Forelimb muscle (tissue), 1 donor: ENCODE measurements at regions not wholly inside any gene's neighbourhood (a gene's known extent, or its start where the extent isn't known, plus 50 kb on each side); places are given as distances from the start of the nearest gene placed in this dataset.
"Not testable (repeated sequence)": the region's sequence is repeated elsewhere in the genome, so short reads cannot be mapped to it uniquely, and the experiment has no call there.

ENCODE experiments used
- DNase-seq: peaks from one replicate; pipeline ENCODE4 v3.0.0-alpha.2; 2013; ENCODE audit warnings: low read depth

DNA sequence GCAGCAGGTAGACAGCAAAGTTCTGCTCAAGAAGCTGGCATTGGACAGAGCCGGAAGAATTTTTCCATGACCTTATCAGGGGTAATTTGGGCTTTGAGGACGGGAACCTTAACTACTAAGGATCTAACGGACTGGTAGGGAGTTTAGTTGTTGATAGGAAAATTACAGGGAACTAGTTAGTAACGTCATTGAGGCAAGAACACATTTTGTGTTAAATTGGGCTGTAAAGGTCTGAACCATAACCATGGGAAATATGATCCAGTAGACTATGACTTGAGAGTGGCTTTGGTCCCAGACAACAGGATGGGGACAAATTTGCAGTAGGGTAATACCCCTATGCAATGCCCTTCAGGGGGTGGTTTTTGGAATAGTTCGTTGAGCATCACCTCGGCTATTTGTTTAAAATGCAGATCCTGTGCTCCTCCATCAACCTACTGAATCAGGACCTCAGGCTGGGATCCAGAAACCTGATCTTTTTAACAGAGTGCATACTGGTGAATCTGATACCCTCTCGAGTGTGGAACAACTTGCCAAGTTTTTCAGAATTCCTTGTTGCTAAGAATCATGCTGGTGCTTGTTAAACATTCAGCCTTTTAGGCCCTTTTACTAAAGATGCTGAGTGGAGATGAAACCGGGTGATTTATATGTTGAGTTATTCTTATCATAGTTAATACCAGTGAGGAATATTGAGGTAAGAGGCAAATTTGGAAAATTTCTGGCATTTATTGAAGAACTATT, 255.1 kb downstream of the MAP2K6 start:
- no peak for DNase-seq

DNA sequence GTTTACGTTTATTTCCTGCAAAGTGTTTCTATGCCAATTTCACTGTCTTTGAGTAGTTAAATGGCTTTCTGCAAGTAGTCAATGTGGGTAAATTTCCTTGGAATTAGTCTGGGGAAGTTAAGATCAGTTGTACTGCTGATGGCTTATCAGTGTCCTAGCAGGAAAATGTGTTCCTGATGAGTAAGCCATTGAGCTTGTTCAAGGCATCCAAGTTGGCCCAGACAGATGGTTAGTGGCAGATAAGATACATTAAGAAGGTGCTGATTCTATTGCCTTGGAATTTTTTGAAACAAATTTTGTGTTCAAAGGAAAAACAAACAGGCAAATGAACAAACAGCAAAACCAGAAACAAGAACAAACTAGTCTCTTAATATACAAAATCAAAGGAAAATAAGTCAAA, 258.4 kb downstream of the MAP2K6 start:
- no peak for DNase-seq

DNA sequence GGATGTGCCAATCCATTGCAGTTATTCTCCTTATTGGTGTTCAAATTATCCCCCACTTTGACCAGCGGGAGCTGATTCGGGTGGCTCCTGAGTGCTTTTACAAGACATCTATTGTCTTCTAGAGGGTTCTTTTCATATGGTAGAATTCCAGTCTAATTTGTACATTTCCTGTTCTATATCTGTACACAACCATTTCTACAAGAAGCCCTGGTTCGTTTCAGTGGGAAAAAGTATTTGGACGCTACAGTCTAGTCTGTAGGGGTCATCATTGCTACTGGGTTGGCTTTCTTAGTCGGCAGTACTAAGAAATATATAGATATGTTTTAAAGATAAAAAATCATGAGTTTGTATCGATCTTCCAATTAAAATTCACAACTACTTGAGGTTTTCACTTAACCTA, 262.6 kb downstream of the MAP2K6 start:
- DNase-seq: no peak

DNA sequence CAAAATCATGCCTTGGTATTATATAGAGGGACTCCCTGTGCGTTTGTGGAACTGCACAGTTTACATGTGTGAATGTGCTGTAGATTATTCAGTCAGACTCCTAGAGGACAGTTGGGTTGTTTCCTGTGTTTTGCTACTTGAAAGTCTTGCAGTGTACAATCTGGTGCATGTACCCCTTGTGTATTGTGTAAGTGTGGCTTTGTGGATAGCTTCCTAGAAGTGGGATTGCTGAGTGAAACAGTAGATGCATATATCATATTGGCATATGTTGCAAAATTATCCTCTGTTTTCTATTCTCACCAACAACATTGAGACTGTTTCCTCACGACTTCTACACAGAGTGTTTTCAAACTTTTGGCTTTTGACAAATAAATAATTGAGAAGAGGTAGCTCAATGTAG, 263.7 kb downstream of the MAP2K6 start:
- no peak for DNase-seq

DNA sequence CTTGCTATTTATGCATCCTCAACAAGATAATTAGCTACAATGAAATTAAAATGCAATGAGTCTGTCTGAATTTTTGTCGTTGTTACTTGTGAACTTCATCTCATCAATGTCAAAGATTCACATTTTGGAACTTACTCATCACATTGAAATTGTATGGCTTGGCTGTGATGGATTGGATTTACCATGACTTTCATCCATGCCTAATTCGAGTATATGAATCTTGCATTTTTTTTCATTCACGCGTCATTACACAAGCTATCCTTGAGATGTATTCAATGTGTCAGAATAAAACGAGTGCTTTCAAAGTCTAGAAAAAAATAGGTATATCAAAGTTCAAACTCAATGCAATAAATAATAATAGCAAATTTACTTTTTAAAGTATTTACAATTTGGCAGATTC, 265.3 kb downstream of the MAP2K6 start:
- no peak for DNase-seq

DNA sequence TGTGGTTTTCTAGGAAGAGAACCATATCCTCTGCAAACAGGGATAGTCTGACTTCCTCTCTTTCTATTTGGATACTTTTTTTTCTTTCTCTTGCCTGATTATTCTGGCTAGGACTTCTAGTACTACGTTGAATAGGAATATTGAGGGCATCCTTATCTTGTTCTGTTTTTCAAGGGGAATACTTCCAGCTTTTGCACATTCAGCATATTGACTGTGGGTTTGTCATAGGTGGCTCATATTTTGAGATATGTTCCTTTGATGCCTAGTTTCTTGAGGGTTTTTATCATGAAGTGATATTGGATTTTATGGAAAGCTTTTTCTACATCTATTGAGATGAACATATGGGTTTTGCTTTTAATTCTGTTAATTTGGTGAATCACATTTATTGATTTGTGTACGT, 269.8 kb downstream of the MAP2K6 start:
- no peak for DNase-seq

DNA sequence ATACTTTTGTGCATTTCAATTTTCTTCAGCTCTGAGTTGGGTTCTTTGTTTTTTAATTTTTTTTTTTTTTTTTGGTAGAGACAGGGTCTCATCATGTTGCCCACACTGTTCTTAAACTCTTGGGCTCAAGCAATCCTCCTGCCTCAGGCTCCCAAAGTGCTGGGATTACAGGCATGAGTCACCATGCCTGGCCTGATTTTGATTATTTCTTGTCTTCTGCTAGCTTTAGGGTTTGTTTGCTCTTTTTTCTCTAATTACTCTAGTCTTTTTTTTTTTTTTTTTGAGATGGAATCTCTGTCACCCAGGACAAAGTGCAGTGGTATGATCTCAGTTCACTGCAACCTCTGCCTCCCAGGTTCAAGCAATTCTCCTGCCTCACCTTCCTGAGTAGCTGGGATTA, 270.7 kb downstream of the MAP2K6 start:
- DNase-seq: not testable (repeated sequence)

DNA sequence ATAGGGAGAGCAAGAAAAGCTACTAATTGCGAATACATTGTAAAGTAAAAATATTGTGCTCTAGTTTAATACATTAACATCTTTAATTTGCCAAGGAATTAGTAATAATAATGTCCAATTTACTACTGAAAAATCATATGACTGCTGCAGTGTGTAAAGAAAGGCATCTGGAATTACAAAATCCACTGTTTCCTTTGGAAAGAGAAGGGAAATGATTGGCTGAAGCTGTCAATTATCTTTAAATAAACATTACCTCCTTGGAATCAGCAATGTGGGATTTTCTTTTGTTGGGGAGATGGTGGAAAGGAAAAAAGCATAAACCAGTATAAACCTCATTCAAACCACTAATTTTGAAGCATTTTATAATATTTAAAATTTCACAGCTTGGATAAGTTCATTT, 276.0 kb downstream of the MAP2K6 start:
- DNase-seq: no peak

DNA sequence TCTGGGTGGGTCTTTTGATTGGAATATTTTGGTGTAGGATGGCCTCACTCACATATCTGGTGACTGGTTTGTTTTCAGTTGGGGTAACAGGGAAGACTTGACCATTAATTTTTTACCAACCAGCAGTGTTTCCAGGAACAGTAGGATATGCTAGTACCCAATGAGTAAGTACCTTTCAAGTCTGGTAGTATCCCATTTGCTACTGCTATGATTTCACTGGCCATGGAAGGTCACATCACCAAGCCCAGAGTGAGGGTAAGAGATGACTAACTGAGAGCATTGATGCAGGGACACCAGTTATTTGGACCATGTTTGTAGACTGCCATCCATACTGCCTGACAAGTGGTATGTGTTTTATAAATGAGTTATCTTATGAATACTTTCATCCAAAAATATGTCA, 277.7 kb downstream of the MAP2K6 start:
- no peak for DNase-seq

DNA sequence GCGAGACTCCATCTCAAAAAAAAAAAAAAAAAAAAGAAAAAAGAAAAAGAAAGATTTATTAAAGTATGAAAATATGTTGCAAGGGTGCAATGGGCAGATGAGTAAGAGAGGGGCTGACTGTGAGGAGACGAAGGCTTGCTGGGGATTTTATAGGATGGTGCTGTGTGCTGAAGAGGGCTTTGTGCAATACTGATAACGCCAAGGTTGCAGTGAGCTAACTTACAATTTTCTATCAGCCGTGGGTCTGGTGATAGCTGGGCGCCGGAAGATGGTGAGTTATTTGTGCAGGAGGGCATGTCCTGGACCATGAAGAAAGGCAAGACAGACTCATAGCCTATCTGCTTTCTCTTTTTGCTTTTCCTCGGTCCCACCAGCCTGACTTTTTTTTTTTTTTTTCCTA, 281.1 kb downstream of the MAP2K6 start:
- no peak for DNase-seq

DNA sequence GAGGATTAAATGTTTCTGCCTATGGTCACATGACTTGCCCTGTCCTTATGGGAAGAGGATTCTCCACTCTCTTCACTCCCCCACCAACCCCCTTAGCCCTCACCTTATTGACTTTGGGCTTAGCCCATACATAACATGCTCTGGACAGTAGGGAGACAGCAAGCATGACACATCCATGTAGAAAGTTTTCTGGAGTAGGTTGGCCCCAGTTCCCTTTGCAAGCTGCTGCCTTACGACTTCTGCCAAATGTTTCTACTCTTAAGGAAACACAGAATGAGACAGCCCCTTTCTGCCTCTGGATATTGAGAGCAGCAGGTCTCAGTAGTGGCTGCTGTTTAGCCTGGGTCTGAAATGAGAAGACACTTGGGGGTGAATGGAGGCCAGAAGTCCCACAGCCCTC, 282.2 kb downstream of the MAP2K6 start:
- DNase-seq: no peak

DNA sequence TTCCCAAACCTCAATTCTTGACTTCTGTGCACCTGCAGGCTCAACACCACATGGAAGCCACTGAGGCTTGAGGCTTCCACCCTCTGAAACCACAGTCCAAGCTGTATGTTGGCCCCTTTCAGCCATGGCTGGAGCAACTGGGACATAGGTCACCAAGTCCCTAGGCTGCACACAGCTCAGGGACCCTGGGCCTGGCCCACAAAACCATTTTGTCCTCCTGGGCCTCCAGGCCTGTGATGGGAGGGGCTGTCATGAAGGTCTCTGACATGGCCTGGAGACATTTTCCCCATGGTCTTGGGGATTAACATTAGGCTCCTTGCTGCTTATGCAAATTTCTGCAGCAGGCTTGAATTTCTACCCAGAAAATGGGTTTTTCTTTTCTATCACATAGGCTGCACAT, 283.9 kb downstream of the MAP2K6 start:
- not testable (repeated sequence) for DNase-seq

DNA sequence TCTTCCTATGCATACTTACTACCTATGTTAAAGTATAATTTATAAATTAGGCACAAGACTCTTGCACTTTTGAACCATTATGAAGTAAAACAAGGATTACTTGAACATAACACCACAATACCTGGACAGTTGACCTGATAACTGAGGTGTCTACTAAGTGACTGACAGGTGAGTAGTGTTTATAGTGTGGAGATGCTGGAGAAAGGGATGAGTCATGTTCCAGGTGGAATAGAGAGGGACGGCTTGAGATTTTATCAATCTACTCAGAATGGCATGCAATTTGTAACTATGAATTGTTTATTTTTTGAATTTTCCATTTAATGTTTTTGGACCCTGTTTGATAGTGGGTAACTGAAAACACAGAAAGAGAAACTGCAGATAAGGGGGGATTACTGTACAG, 287.6 kb downstream of the MAP2K6 start:
- DNase-seq: no peak

DNA sequence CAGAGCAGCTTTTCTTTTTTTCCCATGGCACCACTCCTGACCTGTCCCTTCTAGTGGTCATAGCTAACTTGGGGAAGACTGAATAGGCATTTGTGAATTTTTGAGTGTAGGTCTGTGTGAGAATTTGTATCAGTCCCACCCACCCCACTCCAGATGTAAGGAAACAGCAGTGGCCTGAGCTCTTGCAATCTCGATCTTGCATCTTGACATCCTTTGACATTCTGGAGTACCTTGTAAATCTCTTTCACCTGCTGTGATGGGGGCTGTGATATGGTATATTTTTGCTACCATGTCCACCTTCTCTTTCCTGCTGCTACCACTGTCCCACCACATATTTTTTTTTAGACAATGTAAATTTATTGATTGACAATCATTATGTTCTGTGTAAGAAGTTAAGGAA, 289.3 kb downstream of the MAP2K6 start:
- DNase-seq: no peak

DNA sequence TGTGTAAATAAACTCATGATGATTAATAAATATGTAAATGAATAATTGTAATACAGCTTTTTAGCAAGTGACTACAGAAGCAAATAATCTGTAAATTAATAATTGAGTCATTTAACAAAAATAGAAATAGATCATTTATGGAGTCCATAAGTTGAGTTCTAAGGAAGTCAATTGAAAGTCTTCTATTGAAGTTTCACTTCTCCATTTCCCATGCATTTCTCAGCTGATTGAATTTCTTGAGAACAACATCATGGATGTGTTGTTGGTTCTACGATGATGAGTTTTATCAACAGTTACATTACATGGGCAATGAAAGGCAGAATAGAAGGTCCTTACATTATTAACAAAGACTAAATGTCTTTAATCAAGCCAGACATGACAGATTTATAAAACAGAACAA, 290.4 kb downstream of the MAP2K6 start:
- no peak for DNase-seq

DNA sequence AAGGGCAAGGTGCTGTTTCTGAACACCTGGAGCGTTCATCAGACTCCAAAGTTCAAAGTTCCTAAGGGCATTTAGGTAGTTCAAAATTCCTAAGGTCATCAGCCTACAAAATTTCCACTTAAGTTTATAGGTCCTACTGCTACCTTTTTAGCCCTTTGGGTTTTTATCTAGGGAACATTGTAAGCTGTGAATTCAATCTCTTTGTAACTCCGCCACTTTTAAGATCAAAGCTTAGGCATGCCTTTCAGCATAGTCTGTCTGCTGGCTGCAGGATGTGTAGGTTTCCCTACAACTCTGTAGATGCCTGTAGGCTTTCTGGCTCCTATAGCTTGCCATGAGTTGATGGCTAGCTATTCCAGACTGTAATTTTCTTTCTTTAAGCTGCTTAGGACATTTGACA, 291.6 kb downstream of the MAP2K6 start:
- DNase-seq: no peak

DNA sequence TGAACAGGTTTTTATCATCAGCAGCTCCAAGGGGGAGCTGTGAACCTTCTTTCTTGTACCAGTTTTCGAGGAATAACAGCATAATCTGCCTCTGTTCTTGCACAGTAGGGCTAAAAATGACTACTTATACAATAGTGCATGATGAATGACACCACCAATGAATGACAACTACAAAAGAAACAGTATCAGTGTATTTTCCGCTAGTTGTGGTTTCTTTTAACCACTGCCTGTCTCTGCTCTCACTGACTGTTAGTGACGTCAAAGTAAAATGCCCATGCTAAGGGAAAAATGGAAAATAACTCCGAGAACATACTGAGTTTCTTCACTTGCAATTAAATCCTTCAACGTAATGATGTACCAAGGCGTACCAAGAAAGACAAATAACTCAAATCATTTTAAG, 294.9 kb downstream of the MAP2K6 start:
- DNase-seq: no peak

DNA sequence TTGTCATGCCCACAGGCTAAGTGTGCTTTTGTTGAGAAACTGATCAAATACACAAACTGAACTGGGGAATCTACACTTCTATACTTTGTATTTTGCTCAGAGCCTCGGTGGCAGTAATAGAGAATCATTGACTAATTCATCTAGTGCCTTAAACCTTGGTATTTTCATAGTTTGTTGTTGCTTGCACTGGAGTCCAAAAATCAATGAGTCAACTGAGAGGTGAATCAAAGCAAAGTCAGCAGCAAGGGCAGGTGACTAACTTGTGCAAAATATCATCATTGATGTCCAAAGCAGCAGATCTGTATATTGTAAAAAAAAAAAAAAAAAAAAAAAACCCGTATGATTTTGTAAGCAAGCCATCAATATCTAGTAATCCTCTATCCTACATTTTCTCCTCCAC, 296.4 kb downstream of the MAP2K6 start:
- no peak for DNase-seq

DNA sequence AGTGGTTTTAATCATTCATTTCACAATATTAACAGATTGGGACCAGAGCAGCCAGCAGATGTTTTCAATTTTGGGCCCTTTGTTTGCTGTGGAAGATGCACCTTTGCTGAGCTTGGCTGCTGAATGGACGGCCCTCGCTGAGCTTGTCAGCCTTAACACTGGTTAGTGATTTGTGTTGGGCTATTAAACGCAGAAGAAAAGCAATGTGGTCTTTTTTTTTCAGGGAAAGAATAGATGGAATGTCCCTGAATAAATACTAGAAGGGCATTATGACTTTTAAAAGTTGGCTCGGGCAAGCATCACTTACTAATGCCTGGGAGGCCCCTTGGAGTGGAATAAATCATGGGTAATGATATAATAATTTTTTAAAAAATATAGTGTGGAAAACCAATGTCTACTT, 297.0 kb downstream of the MAP2K6 start:
- DNase-seq: no peak

DNA sequence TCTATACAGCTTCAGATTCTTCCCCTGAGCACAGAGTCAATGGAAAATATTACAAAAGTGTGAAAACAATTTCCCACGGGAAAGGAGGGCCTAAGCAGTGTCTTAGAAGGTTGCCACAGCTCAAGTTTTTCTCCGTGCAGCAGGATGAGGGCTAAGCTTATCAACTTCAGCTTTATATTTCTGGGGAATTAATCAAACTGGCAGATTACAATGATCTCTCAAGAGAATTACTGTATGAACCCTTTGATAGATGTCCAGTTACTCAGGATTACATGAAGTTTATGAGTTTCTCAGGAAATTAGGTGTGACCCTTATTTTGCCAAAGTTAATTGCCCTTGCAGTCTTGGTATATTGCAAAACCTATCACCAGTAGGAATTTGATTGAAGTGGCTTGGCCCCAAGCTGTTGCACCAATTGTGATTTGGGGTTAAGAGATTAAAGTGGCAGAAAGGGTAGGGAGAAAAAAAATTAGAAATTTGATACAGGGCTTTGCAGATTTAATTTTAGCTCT, 298.4 kb downstream of the MAP2K6 start:
- no peak for DNase-seq

DNA sequence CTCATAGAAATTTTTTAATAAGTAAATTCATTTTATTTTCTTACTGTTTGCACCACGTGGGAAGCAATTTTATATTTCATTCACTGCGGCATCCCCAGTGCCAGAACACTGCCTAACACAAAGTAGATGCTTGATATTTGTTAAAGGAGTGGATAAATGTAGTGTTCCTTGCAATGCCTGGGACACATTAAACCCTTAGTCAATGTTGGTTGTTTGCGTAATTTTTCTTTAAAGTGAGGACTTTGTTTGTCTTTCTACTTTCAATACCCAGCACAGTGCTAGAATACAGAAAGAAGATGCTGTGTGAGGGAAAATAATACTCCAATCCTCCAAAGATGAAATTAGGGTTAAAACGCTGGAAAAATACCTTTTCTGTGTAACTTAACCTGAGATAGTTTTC, 299.3 kb downstream of the MAP2K6 start:
- no peak for DNase-seq

DNA sequence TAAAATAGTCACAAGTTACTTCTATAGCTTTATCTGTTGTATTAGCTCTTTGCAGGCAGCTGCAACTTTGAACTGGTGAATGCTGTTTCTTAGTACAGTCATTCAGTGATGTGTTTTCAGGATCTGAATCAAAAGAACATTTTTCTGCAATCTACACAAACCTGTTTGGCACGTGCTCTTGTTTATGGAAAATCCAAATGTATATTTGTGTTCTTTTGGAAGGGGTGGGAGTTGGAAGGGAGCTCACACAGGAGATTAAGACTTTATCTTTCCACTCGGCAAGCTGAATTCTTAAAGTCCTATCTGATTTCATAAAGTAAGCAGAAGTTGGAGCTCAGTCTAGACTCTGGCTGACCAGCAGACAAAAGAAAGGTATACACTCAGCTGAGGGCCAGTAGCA, 300.2 kb downstream of the MAP2K6 start:
- no peak for DNase-seq

DNA sequence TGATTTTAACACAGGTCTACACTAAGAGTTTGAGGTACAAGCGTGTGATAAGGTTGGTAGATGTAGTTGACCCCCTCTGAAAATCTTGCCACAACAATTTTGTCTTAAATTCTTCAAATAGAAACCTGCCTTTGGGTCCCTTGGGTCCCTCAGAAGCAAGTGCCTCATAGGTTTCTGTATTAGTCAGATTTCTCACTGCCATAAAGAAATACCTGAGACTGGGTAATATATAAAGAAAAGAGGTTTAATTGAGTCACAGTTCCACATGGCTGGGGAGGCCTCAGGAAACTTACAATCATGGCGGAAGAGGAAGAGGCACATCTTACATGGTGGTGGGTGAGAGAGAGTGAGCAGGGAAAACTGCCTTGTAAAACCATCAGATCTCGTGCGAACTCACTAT, 301.2 kb downstream of the MAP2K6 start:
- no peak for DNase-seq

DNA sequence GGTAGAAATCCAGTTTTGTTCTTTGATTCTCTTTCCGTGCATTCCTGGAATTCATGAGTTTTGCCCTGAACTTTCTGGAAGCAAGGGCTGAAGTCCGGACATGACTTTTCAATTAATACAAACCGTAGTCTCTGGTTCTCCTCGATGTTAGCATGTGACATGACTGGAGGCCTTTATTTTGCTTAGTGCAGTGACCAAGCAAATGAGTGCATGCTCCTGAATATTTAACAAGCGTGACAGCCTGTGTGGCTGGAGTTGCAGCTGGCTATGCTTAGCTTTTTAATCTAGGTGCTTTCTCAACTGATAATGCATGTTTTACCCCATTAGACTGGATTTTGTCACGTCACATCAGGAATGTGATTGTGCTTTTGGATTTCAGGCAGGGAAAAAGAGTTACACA, 302.1 kb downstream of the MAP2K6 start:
- DNase-seq: no peak
